SK-N-SH (cell line): ENCODE measurements at regions not wholly inside any gene's neighbourhood (a gene's known extent, or its start where the extent isn't known, plus 50 kb on each side); places are given as distances from the start of the nearest gene placed in this dataset.

ENCODE experiments used
- CTCF ChIA-PET: fragments of 300-600, 350-600 bp; formaldehyde crosslinking; extraction: SDS; loops from one replicate; lab custom pipeline; 2021; lab: Yijun Ruan, JAX
- POLR2A ChIA-PET: fragments of 350-600 bp; sonication (Branson Sonifier 250); formaldehyde crosslinking; extraction: SDS; loops from one replicate; lab custom pipeline; 2020; ENCODE audit warnings: antibody characterized with exemption, inconsistent platforms; lab: Yijun Ruan, JAX
- DNase-seq: peaks from one replicate; pipeline ENCODE4 v3.0.0; 2012
- H2AFZ ChIP-seq: fragments of 200-600 bp; sonication (generic); 2 replicates; pipeline ENCODE4 v1.8.1; 2016; ENCODE audit warnings: antibody characterized with exemption, mild to moderate bottlenecking, low read depth
- H3F3A ChIP-seq: fragments of 200-600 bp; sonication (generic); replicated peaks from 2 replicates; pipeline ENCODE3; 2016; ENCODE audit warnings: antibody characterized with exemption, mild to moderate bottlenecking; ENCODE audit not compliant: insufficient read depth
- H3K27ac ChIP-seq, 2 experiments: fragments of 200-500 bp in 1 of 2; fragments of 200-600 bp in 1 of 2; sonication (Bioruptor generic) in 1 of 2; sonication (generic), shearing (Covaris generic) in 1 of 2; 2 replicates each; pipeline versions ENCODE4 v1.5.1 to v1.6.1; 2014 to 2016; ENCODE audit warnings: low read depth in 2 of 2, inconsistent platforms in 1 of 2, low read length in 1 of 2, mild to moderate bottlenecking in 1 of 2, mixed read lengths in 1 of 2
- H3K27me3 ChIP-seq: fragments of 200-600 bp; sonication (generic), shearing (Covaris generic); 2 replicates; pipeline ENCODE4 v1.6.1; 2016; ENCODE audit warnings: mixed run types; ENCODE audit not compliant: insufficient read depth
- H3K36me3 ChIP-seq, 2 experiments: fragments of 200-500 bp in 1 of 2; fragments of 200-600 bp in 1 of 2; sonication (Bioruptor generic) in 1 of 2; sonication (generic) in 1 of 2; replicated peaks in 1 of 2; 2 replicates each; pipeline versions ENCODE3 to v1.5.1; 2014 to 2016; ENCODE audit warnings: low read length in 1 of 2, mild to moderate bottlenecking in 1 of 2; ENCODE audit not compliant: insufficient read depth in 2 of 2, control insufficient read depth in 1 of 2
- H3K4me1 ChIP-seq, 2 experiments: fragments of 200-500 bp in 1 of 2; fragments of 200-600 bp in 1 of 2; sonication (Bioruptor generic) in 1 of 2; sonication (generic), shearing (Covaris generic) in 1 of 2; 2 replicates each; pipeline versions ENCODE4 v1.5.1 to v1.6.1; 2014 to 2016; ENCODE audit warnings: low read depth in 1 of 2, low read length in 1 of 2, mixed run types in 1 of 2; ENCODE audit not compliant: insufficient read depth in 2 of 2, control insufficient read depth in 1 of 2
- H3K4me2 ChIP-seq: fragments of 200-600 bp; sonication (generic), shearing (Covaris generic); 2 replicates; pipeline ENCODE4 v1.6.1; 2017; ENCODE audit warnings: mixed run types
- H3K4me3 ChIP-seq, 2 experiments: fragments of 200-500 bp in 1 of 2; fragments of 200-600 bp in 1 of 2; sonication (Bioruptor generic) in 1 of 2; sonication (generic), shearing (Covaris generic) in 1 of 2; 2 replicates each; pipeline versions ENCODE4 v1.5.1 to v1.8.1; 2014 to 2016; ENCODE audit warnings: low read depth in 2 of 2, inconsistent platforms in 1 of 2, low read length in 1 of 2, mild to moderate bottlenecking in 1 of 2, mixed read lengths in 1 of 2, moderate library complexity in 1 of 2
- H3K79me2 ChIP-seq: fragments of 200-600 bp; sonication (generic); 2 replicates; pipeline ENCODE4 v1.8.1; 2017; ENCODE audit warnings: mild to moderate bottlenecking; ENCODE audit not compliant: insufficient read depth
- H3K9ac ChIP-seq: fragments of 200-600 bp; sonication (generic); 2 replicates; pipeline ENCODE4 v1.6.1; 2017; ENCODE audit warnings: mixed run types
- H3K9me2 ChIP-seq: fragments of 200-600 bp; sonication (generic); 2 replicates; pipeline ENCODE4 v1.6.1; 2017; ENCODE audit warnings: mixed run types
- H3K9me3 ChIP-seq: fragments of 200-600 bp; sonication (generic); 2 replicates; pipeline ENCODE4 v1.6.1; 2017; ENCODE audit warnings: mixed run types, mild to moderate bottlenecking, moderate library complexity
- H4K20me1 ChIP-seq: fragments of 200-600 bp; sonication (generic); 2 replicates; pipeline ENCODE4 v1.6.1; 2017; ENCODE audit warnings: mild to moderate bottlenecking, mixed run types; ENCODE audit not compliant: insufficient read depth
- EP300 ChIP-seq, 2 experiments: IDR thresholded peaks; 2 replicates each; pipeline versions ENCODE4 v1.4.0 to v1.6.1; 2012; ENCODE audit warnings: borderline replicate concordance in 1 of 2, low read depth in 1 of 2, low read length in 1 of 2
- EZH2phosphoT487 ChIP-seq: fragments of 200-600 bp; sonication (generic); IDR thresholded peaks from 2 replicates; pipeline ENCODE4 v1.6.1; 2017; ENCODE audit warnings: low read depth, mixed run types, mild to moderate bottlenecking, antibody characterized with exemption, moderate library complexity, borderline replicate concordance
- FOSL2 ChIP-seq: IDR thresholded peaks from 2 replicates; pipeline ENCODE4 v1.4.0; 2012; ENCODE audit warnings: low read depth, mild to moderate bottlenecking, moderate library complexity, borderline replicate concordance
- FOXJ3 ChIP-seq: sonication (generic); formaldehyde crosslinking; IDR thresholded peaks from 2 replicates; pipeline ENCODE4 v1.5.1; 2020; ENCODE audit warnings: mild to moderate bottlenecking, missing genetic modification reagents
- FOXM1 ChIP-seq: IDR thresholded peaks from 2 replicates; pipeline ENCODE4 v1.4.0; 2012; ENCODE audit warnings: low read depth, mild to moderate bottlenecking
- GABPA ChIP-seq: IDR thresholded peaks from 2 replicates; pipeline ENCODE4 v1.4.0; 2012; ENCODE audit warnings: low read depth, mild to moderate bottlenecking
- JUND ChIP-seq: IDR thresholded peaks from 2 replicates; pipeline ENCODE4 v1.4.0; 2012
- MAX ChIP-seq: IDR thresholded peaks from 2 replicates; pipeline ENCODE4 v1.4.0; 2012; ENCODE audit warnings: low read depth
- POLR2AphosphoS5 ChIP-seq: IDR thresholded peaks from 2 replicates; pipeline ENCODE4 v1.6.1; 2012; ENCODE audit warnings: low read depth, low read length
- RXRA ChIP-seq: IDR thresholded peaks from 2 replicates; pipeline ENCODE4 v1.4.0; 2012; ENCODE audit warnings: low read depth, mild to moderate bottlenecking, borderline replicate concordance
- TCF12 ChIP-seq: IDR thresholded peaks from 2 replicates; pipeline ENCODE4 v1.4.0; 2012
- TEAD4 ChIP-seq: IDR thresholded peaks from 2 replicates; pipeline ENCODE4 v1.4.0; 2012; ENCODE audit warnings: mild to moderate bottlenecking, borderline replicate concordance; ENCODE audit not compliant: insufficient read depth
- ZBTB33 ChIP-seq: IDR thresholded peaks from 2 replicates; pipeline ENCODE4 v1.4.0; 2012; ENCODE audit warnings: low read depth, borderline replicate concordance
- WGBS: methylation state at CpG from one replicate; pipeline ENCODE4 v1.1.6; 2017; ENCODE audit warnings: low lambda C conversion rate; 5-methylcytosine and 5-hydroxymethylcytosine counted together
- TF ChIP-seq, protein P1 (sequence below): IDR thresholded peaks from 2 replicates; pipeline ENCODE4 v1.4.0; 2012; ENCODE audit warnings: low read depth, borderline replicate concordance
- TF ChIP-seq, protein P2 (sequence below): fragments of 150-350 bp; IDR thresholded peaks from 2 replicates; pipeline ENCODE4 v1.6.1; 2017; ENCODE audit warnings: antibody characterized with exemption, low read length, low read depth, borderline replicate concordance

- DNase-seq: no peak
- Histone ChIP-seq H4K20me1 (no peaks in the 10 kb centered on the region), H3K9me2 (no peaks in the 10 kb centered on the region), H3K27ac (no peak overlapping the region), H3K36me3 (no peaks in the 10 kb centered on the region), H3K9ac (no peak overlapping the region), H3K27me3 (no peaks in the 10 kb centered on the region), H3K9me3 (no peaks in the 10 kb centered on the region), H3K4me3 (no peak overlapping the region), H3K4me2 (no peak overlapping the region), H2AFZ (no peak overlapping the region), H3K4me1 (no peaks in the 10 kb centered on the region; a peak in 1 of 4 replicates), H3K79me2 (no peaks in the 10 kb centered on the region), H3F3A (no peaks in the 10 kb centered on the region)
- WGBS: 39% methylated on average over 2 of the region's 2 CpGs
- ChIA-PET POLR2A (no interaction called here), CTCF (interaction anchor here (0.7 to 1.3 kb wide), 3 partner anchors 16 to 24 kb away, joined by 3 to 4 read pairs (median 3); no protein-coding TSS in a partner anchor)
- TF ChIP-seq FOXM1 (no peak), EZH2phosphoT487 (no peak), GABPA (no peak), FOSL2 (no peak)
Observed at GRCh38 chr2:41169744-41170143, 717.9 kb upstream of the SLC8A1 start.

DNA sequence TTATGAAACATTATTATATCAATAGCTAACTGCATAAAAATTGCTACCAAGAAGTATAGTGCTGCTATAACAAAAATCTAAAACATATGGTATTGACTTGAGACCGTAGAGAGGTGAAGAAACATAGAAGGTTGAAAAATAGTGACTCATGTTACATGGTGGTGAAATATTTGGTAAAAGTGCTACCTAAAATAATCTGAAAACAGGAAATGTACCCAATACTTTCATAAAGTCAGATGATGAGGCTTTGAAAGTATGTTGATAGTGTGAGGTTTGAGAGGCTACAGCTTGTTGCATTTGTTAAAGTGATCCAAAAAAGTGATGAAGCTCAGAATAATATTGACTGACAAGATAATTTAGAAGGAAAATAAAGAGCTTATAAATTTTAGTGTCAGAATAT, 718.7 kb upstream of the SLC8A1 start:
- Histone ChIP-seq H3F3A (no peaks in the 10 kb centered on the region), H3K36me3 (no peaks in the 10 kb centered on the region), H3K9me3 (no peaks in the 10 kb centered on the region), H3K4me3 (no peak overlapping the region), H3K9me2 (no peaks in the 10 kb centered on the region), H3K27me3 (no peaks in the 10 kb centered on the region), H3K79me2 (no peaks in the 10 kb centered on the region), H4K20me1 (no peaks in the 10 kb centered on the region), H2AFZ (no peak overlapping the region), H3K27ac (no peak overlapping the region), H3K4me2 (no peak overlapping the region), H3K4me1 (no peaks in the 10 kb centered on the region; a peak in 1 of 4 replicates), H3K9ac (no peak overlapping the region)
- CTCF ChIA-PET: interaction anchor here (1.2 to 2.0 kb wide), 2 partner anchors 17 to 20 kb away, joined by 4 to 8 read pairs; no protein-coding TSS in a partner anchor
- WGBS: 46% methylated on average over 1 of the region's 1 CpG
- TF ChIP-seq FOXM1 (no peak), POLR2AphosphoS5 (no peak), FOXJ3 (no peak), TCF12 (no peak)
- TF ChIP-seq, protein P1, sequence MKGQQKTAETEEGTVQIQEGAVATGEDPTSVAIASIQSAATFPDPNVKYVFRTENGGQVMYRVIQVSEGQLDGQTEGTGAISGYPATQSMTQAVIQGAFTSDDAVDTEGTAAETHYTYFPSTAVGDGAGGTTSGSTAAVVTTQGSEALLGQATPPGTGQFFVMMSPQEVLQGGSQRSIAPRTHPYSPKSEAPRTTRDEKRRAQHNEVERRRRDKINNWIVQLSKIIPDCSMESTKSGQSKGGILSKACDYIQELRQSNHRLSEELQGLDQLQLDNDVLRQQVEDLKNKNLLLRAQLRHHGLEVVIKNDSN: no peak
- POLR2A ChIA-PET: no interaction called here
- DNase-seq: no peak

DNA sequence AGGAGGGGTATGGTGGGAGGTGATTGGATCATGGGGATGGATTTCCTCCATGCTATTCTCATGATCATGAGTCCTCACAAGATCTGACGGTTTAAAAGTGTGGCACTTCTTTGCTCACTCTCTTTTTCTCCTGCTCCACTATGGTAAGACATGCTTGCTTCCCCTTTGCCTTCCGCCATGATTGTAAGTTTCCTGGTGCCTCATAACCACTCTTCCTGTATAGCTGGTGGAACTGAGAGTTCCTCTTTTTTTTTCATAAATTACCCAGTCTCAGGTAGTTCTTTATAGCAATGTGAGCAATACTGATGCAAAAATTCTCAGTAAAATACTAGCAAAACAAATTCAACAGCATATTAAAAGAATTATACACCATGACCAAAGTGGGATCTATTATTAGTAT, 728.5 kb upstream of the SLC8A1 start:
- no peak overlapping the region for H2AFZ ChIP-seq
- WGBS: 32% methylated on average over 2 of the region's 2 CpGs
- H3K9ac ChIP-seq: no peak overlapping the region
- no peaks in the 10 kb centered on the region for H3K9me2 ChIP-seq
- no peak for DNase-seq
- no peak overlapping the region for H3K27ac ChIP-seq
- H3K36me3 ChIP-seq: no peaks in the 10 kb centered on the region
- ChIA-PET POLR2A (no interaction called here), CTCF (interaction anchor here (0.9 kb wide), 1 partner anchor 12 kb away, joined by 4 read pairs; no protein-coding TSS in a partner anchor)
- H3K4me2 ChIP-seq: no peak overlapping the region
- no peaks in the 10 kb centered on the region for H3K9me3 ChIP-seq
- no peaks in the 10 kb centered on the region for H4K20me1 ChIP-seq
- no peaks in the 10 kb centered on the region for H3K27me3 ChIP-seq
- H3F3A ChIP-seq: no peaks in the 10 kb centered on the region
- H3K79me2 ChIP-seq: no peaks in the 10 kb centered on the region
- H3K4me3 ChIP-seq: no peak overlapping the region
- no peaks in the 10 kb centered on the region for H3K4me1 ChIP-seq
- TF ChIP-seq EZH2phosphoT487 (no peak), JUND (no peak), TEAD4 (no peak), MAX (no peak), EP300 (IDR thresholded peaks at IDR 0.05; ENCODE audit: borderline replicate concordance in 1 of 2, low read depth in 1 of 2, low read length in 1 of 2) (no peak), FOXJ3 (no peak), ZBTB33 (no peak), RXRA (no peak)
- TF ChIP-seq, protein P2, sequence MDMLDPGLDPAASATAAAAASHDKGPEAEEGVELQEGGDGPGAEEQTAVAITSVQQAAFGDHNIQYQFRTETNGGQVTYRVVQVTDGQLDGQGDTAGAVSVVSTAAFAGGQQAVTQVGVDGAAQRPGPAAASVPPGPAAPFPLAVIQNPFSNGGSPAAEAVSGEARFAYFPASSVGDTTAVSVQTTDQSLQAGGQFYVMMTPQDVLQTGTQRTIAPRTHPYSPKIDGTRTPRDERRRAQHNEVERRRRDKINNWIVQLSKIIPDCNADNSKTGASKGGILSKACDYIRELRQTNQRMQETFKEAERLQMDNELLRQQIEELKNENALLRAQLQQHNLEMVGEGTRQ: no peak
- TF ChIP-seq, protein P1: no peak
